ENCODE measurements at regions not wholly inside any gene's neighbourhood (a gene's known extent, or its start where the extent isn't known, plus 50 kb on each side); places are given as distances from the start of the nearest gene placed in this dataset.

DNA sequence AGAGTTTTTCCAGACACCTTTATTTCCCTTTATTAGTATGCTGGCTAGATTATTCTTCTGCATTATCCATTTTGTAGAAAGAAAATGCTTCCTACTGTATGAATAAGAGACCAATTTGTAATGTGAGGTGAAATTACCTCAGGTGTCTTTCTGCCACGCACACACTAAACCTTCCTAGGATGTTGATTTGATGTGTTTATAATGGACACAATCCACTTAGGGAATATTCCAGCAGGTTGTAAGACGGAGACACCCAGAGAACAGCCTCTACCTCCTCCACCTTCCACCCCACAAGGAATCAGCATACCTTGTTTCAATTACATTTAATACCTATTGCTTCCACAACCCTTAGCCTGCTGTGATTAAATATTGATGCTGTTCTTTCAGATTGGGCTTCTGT is 379.1 kb upstream of the KIRREL3 start:
- H3K79me2 ChIP-seq (ENCODE audit: insufficient read depth): no peaks in the 10 kb centered on the region
- H4K20me1 ChIP-seq (ENCODE audit: insufficient read depth): no peaks in the 10 kb centered on the region
- no peak overlapping the region for H3K4me3 ChIP-seq (ENCODE audit: low read depth in 2 of 2, low read length in 1 of 2)
- WGBS (ENCODE audit: low lambda C conversion rate): 46% methylated on average over 2 of the region's 2 CpGs
- H3K9ac ChIP-seq: no peak overlapping the region
- no peak overlapping the region for H3K27ac ChIP-seq (ENCODE audit: low read depth in 2 of 2, low read length in 1 of 2)
- CTCF ChIA-PET: no interaction called here
- H2AFZ ChIP-seq (ENCODE audit: low read depth): no peak overlapping the region
- H3K9me3 ChIP-seq: no peaks in the 10 kb centered on the region
- H3K4me1 ChIP-seq (ENCODE audit: control insufficient read depth in 1 of 2, insufficient read depth in 2 of 2, low read depth in 1 of 2, low read length in 1 of 2): peaks cover 0 to 3% of the 10 kb centered on the region in 2 experiments; a peak in 2 of 4 replicates
- no peaks in the 10 kb centered on the region for H3K9me2 ChIP-seq
- no peaks in the 10 kb centered on the region for H3K27me3 ChIP-seq (ENCODE audit: insufficient read depth)
- no peaks in the 10 kb centered on the region for H3F3A ChIP-seq (replicated peaks; ENCODE audit: insufficient read depth)
- no peaks in the 10 kb centered on the region for H3K36me3 ChIP-seq (replicated peaks in 1 of 2; ENCODE audit: control insufficient read depth in 1 of 2, insufficient read depth in 2 of 2, low read length in 1 of 2)
- DNase-seq: no peak
- POLR2A ChIA-PET: no interaction called here
- no peak overlapping the region for H3K4me2 ChIP-seq
- TF ChIP-seq JUND (IDR thresholded peaks at IDR 0.05): no peak
- TF ChIP-seq CHD2 (IDR thresholded peaks at IDR 0.05; ENCODE audit: low read length, partially characterized antibody): no peak
- TF ChIP-seq GABPA (IDR thresholded peaks at IDR 0.05; ENCODE audit: low read depth): no peak
- TF ChIP-seq ELF1 (IDR thresholded peaks at IDR 0.05): no peak
- TF ChIP-seq, protein P1, sequence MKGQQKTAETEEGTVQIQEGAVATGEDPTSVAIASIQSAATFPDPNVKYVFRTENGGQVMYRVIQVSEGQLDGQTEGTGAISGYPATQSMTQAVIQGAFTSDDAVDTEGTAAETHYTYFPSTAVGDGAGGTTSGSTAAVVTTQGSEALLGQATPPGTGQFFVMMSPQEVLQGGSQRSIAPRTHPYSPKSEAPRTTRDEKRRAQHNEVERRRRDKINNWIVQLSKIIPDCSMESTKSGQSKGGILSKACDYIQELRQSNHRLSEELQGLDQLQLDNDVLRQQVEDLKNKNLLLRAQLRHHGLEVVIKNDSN (IDR thresholded peaks at IDR 0.05; ENCODE audit: borderline replicate concordance, low read depth): no peak
- no peak for TF ChIP-seq TEAD4 (IDR thresholded peaks at IDR 0.05; ENCODE audit: borderline replicate concordance, insufficient read depth)
- no peak for TF ChIP-seq MXI1 (IDR thresholded peaks at IDR 0.05; ENCODE audit: low read depth, low read length)
- no peak for TF ChIP-seq NFIC (IDR thresholded peaks at IDR 0.05; ENCODE audit: borderline replicate concordance)
- TF ChIP-seq, protein P2, sequence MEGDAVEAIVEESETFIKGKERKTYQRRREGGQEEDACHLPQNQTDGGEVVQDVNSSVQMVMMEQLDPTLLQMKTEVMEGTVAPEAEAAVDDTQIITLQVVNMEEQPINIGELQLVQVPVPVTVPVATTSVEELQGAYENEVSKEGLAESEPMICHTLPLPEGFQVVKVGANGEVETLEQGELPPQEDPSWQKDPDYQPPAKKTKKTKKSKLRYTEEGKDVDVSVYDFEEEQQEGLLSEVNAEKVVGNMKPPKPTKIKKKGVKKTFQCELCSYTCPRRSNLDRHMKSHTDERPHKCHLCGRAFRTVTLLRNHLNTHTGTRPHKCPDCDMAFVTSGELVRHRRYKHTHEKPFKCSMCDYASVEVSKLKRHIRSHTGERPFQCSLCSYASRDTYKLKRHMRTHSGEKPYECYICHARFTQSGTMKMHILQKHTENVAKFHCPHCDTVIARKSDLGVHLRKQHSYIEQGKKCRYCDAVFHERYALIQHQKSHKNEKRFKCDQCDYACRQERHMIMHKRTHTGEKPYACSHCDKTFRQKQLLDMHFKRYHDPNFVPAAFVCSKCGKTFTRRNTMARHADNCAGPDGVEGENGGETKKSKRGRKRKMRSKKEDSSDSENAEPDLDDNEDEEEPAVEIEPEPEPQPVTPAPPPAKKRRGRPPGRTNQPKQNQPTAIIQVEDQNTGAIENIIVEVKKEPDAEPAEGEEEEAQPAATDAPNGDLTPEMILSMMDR (IDR thresholded peaks at IDR 0.05): no peak
- TF ChIP-seq, protein P3, sequence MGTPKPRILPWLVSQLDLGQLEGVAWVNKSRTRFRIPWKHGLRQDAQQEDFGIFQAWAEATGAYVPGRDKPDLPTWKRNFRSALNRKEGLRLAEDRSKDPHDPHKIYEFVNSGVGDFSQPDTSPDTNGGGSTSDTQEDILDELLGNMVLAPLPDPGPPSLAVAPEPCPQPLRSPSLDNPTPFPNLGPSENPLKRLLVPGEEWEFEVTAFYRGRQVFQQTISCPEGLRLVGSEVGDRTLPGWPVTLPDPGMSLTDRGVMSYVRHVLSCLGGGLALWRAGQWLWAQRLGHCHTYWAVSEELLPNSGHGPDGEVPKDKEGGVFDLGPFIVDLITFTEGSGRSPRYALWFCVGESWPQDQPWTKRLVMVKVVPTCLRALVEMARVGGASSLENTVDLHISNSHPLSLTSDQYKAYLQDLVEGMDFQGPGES (IDR thresholded peaks at IDR 0.05; ENCODE audit: low read depth, low read length): no peak
- TF ChIP-seq YY1 (IDR thresholded peaks at IDR 0.05; ENCODE audit: low read depth): no peak
- TF ChIP-seq, protein P4, sequence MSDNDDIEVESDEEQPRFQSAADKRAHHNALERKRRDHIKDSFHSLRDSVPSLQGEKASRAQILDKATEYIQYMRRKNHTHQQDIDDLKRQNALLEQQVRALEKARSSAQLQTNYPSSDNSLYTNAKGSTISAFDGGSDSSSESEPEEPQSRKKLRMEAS (IDR thresholded peaks at IDR 0.05; ENCODE audit: low read depth): no peak
- TF ChIP-seq, protein P5, sequence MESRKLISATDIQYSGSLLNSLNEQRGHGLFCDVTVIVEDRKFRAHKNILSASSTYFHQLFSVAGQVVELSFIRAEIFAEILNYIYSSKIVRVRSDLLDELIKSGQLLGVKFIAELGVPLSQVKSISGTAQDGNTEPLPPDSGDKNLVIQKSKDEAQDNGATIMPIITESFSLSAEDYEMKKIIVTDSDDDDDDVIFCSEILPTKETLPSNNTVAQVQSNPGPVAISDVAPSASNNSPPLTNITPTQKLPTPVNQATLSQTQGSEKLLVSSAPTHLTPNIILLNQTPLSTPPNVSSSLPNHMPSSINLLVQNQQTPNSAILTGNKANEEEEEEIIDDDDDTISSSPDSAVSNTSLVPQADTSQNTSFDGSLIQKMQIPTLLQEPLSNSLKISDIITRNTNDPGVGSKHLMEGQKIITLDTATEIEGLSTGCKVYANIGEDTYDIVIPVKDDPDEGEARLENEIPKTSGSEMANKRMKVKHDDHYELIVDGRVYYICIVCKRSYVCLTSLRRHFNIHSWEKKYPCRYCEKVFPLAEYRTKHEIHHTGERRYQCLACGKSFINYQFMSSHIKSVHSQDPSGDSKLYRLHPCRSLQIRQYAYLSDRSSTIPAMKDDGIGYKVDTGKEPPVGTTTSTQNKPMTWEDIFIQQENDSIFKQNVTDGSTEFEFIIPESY (IDR thresholded peaks at IDR 0.05; ENCODE audit: borderline replicate concordance, low read depth): no peak

All from SK-N-SH (cell line).